ENCODE measurements at regions not wholly inside any gene's neighbourhood (a gene's known extent, or its start where the extent isn't known, plus 50 kb on each side); places are given as distances from the start of the nearest gene placed in this dataset.

GRCh38 chr4:136009258-136009832 is 1522.9 kb downstream of the PCDH18 start:
- no peak for TF ChIP-seq CTCF (IDR thresholded peaks at IDR 0.05)
- TF ChIP-seq POLR2AphosphoS5 (IDR thresholded peaks at IDR 0.05) = no peak
- TF ChIP-seq EP300 (IDR thresholded peaks at IDR 0.05) = no peak
- no peak for TF ChIP-seq POLR2A (IDR thresholded peaks at IDR 0.05)

All from stomach (tissue), 4 donors.